ENCODE measurements at regions not wholly inside any gene's neighbourhood (a gene's known extent, or its start where the extent isn't known, plus 50 kb on each side); places are given as distances from the start of the nearest gene placed in this dataset.

- Histone ChIP-seq H3K23ac (ENCODE audit: low read depth, low read length, poor library complexity) (no peak overlapping the region), H3K4ac (ENCODE audit: low read length) (no peak overlapping the region), H3K36me3 (replicated peaks in 1 of 2; ENCODE audit: control insufficient read depth in 2 of 2, insufficient read depth in 2 of 2, low read length in 2 of 2) (no peaks in the 10 kb centered on the region), H4K91ac (ENCODE audit: low read depth, low read length, poor library complexity) (no peak overlapping the region), H3K27me3 (ENCODE audit: control insufficient read depth in 3 of 3, insufficient read depth in 3 of 3, low read depth in 1 of 3, low read length in 3 of 3) (no peaks in the 10 kb centered on the region), H3K18ac (ENCODE audit: low read length) (no peak overlapping the region), H4K8ac (ENCODE audit: low read depth, low read length) (no peak overlapping the region), H2BK120ac (ENCODE audit: low read depth, low read length) (no peak overlapping the region), H3K4me1 (ENCODE audit: control insufficient read depth in 2 of 2, insufficient read depth in 1 of 2, low read depth in 1 of 2, low read length in 2 of 2) (no peaks in the 10 kb centered on the region), H3K14ac (ENCODE audit: low read length) (no peak overlapping the region), H2AFZ (ENCODE audit: low read length) (no peak overlapping the region), H3K4me2 (ENCODE audit: insufficient read depth, low read length, poor library complexity, severe bottlenecking) (no peak overlapping the region), H3K79me1 (ENCODE audit: low read depth, low read length) (no peaks in the 10 kb centered on the region), H3K9me3 (replicated peaks in 1 of 2; ENCODE audit: control insufficient read depth in 2 of 2, insufficient read depth in 1 of 2, low read depth in 1 of 2, low read length in 2 of 2) (no peaks in the 10 kb centered on the region), H2BK12ac (ENCODE audit: low read length) (no peak overlapping the region), H2AK5ac (ENCODE audit: low read depth, low read length) (no peak overlapping the region), H3K27ac (replicated peaks; ENCODE audit: low read length) (no peak overlapping the region), H3K4me3 (ENCODE audit: low read length in 2 of 2) (no peak overlapping the region), H2BK5ac (ENCODE audit: low read length) (no peak overlapping the region), H2BK15ac (ENCODE audit: low read length) (no peak overlapping the region), H3K9ac (ENCODE audit: low read depth, low read length, poor library complexity) (no peak overlapping the region)
- no peak for DNase-seq (ENCODE audit: low spot score)
- WGBS, 2 donors (ENCODE audit: extremely low coverage in 2 of 2, insufficient read length in 2 of 2, insufficient replicate concordance in 1 of 2), result no CpG with 5 or more reads among the region's 4 CpGs
Observed at GRCh38 chr6:154583546-154584188, 73.2 kb upstream of the CNKSR3 start.

GRCh38 chr6:154590756-154591155, 80.3 kb upstream of the CNKSR3 start:
- Histone ChIP-seq H2AFZ (ENCODE audit: low read length) (no peak overlapping the region), H3K4me3 (ENCODE audit: low read length in 2 of 2) (no peak overlapping the region), H2AK5ac (ENCODE audit: low read depth, low read length) (no peak overlapping the region), H2BK120ac (ENCODE audit: low read depth, low read length) (no peak overlapping the region), H2BK12ac (ENCODE audit: low read length) (no peak overlapping the region), H3K27me3 (ENCODE audit: control insufficient read depth in 3 of 3, insufficient read depth in 3 of 3, low read depth in 1 of 3, low read length in 3 of 3) (no peaks in the 10 kb centered on the region), H4K8ac (ENCODE audit: low read depth, low read length) (no peak overlapping the region), H4K91ac (ENCODE audit: low read depth, low read length, poor library complexity) (no peak overlapping the region), H3K79me1 (ENCODE audit: low read depth, low read length) (no peaks in the 10 kb centered on the region), H3K36me3 (replicated peaks in 1 of 2; ENCODE audit: control insufficient read depth in 2 of 2, insufficient read depth in 2 of 2, low read length in 2 of 2) (no peaks in the 10 kb centered on the region), H3K14ac (ENCODE audit: low read length) (no peak overlapping the region), H3K4ac (ENCODE audit: low read length) (no peak overlapping the region), H3K9ac (ENCODE audit: low read depth, low read length, poor library complexity) (no peak overlapping the region), H3K4me1 (ENCODE audit: control insufficient read depth in 2 of 2, insufficient read depth in 1 of 2, low read depth in 1 of 2, low read length in 2 of 2) (peaks cover 0 to 4% of the 10 kb centered on the region in 2 donors), H3K23ac (ENCODE audit: low read depth, low read length, poor library complexity) (no peak overlapping the region), H3K27ac (replicated peaks; ENCODE audit: low read length) (no peak overlapping the region), H2BK5ac (ENCODE audit: low read length) (no peak overlapping the region), H3K4me2 (ENCODE audit: insufficient read depth, low read length, poor library complexity, severe bottlenecking) (no peak overlapping the region), H3K9me3 (replicated peaks in 1 of 2; ENCODE audit: control insufficient read depth in 2 of 2, insufficient read depth in 1 of 2, low read depth in 1 of 2, low read length in 2 of 2) (no peaks in the 10 kb centered on the region), H2BK15ac (ENCODE audit: low read length) (no peak overlapping the region), H3K18ac (ENCODE audit: low read length) (no peak overlapping the region)
- DNase-seq (ENCODE audit: low spot score), result no peak
- no CpG with 5 or more reads among the region's 4 CpGs for WGBS, 2 donors (ENCODE audit: extremely low coverage in 2 of 2, insufficient read length in 2 of 2, insufficient replicate concordance in 1 of 2)

GRCh38 chr6:154591234-154591633, 80.7 kb upstream of the CNKSR3 start:
- H3K27me3 ChIP-seq (ENCODE audit: control insufficient read depth in 3 of 3, insufficient read depth in 3 of 3, low read depth in 1 of 3, low read length in 3 of 3), result no peaks in the 10 kb centered on the region
- H2BK15ac ChIP-seq (ENCODE audit: low read length), result no peak overlapping the region
- peaks cover 0 to 7% of the 10 kb centered on the region in 2 donors for H3K4me1 ChIP-seq (ENCODE audit: control insufficient read depth in 2 of 2, insufficient read depth in 1 of 2, low read depth in 1 of 2, low read length in 2 of 2)
- no peak overlapping the region for H3K23ac ChIP-seq (ENCODE audit: low read depth, low read length, poor library complexity)
- H4K91ac ChIP-seq (ENCODE audit: low read depth, low read length, poor library complexity), result no peak overlapping the region
- H3K36me3 ChIP-seq (replicated peaks in 1 of 2; ENCODE audit: control insufficient read depth in 2 of 2, insufficient read depth in 2 of 2, low read length in 2 of 2), result no peaks in the 10 kb centered on the region
- no peak overlapping the region for H2BK5ac ChIP-seq (ENCODE audit: low read length)
- no peak overlapping the region for H3K14ac ChIP-seq (ENCODE audit: low read length)
- no peak overlapping the region for H2BK12ac ChIP-seq (ENCODE audit: low read length)
- no peak overlapping the region for H3K4ac ChIP-seq (ENCODE audit: low read length)
- no peak overlapping the region for H2AFZ ChIP-seq (ENCODE audit: low read length)
- no peak overlapping the region for H2BK120ac ChIP-seq (ENCODE audit: low read depth, low read length)
- no peak overlapping the region for H3K4me2 ChIP-seq (ENCODE audit: insufficient read depth, low read length, poor library complexity, severe bottlenecking)
- no peak overlapping the region for H3K4me3 ChIP-seq (ENCODE audit: low read length in 2 of 2)
- H3K9me3 ChIP-seq (replicated peaks in 1 of 2; ENCODE audit: control insufficient read depth in 2 of 2, insufficient read depth in 1 of 2, low read depth in 1 of 2, low read length in 2 of 2), result no peaks in the 10 kb centered on the region
- no peak overlapping the region for H2AK5ac ChIP-seq (ENCODE audit: low read depth, low read length)
- no peak overlapping the region for H4K8ac ChIP-seq (ENCODE audit: low read depth, low read length)
- no peak overlapping the region for H3K27ac ChIP-seq (replicated peaks; ENCODE audit: low read length)
- H3K9ac ChIP-seq (ENCODE audit: low read depth, low read length, poor library complexity), result no peak overlapping the region
- no peak for DNase-seq (ENCODE audit: low spot score)
- H3K79me1 ChIP-seq (ENCODE audit: low read depth, low read length), result no peaks in the 10 kb centered on the region
- no peak overlapping the region for H3K18ac ChIP-seq (ENCODE audit: low read length)
- WGBS, 2 donors (ENCODE audit: extremely low coverage in 2 of 2, insufficient read length in 2 of 2, insufficient replicate concordance in 1 of 2), result no CpG with 5 or more reads among the region's 1 CpG

GRCh38 chr6:154592199-154592860, 81.8 kb upstream of the CNKSR3 start:
- no peak overlapping the region for H3K4me3 ChIP-seq (ENCODE audit: low read length in 2 of 2)
- H3K4me1 ChIP-seq (ENCODE audit: control insufficient read depth in 2 of 2, insufficient read depth in 1 of 2, low read depth in 1 of 2, low read length in 2 of 2), result peaks cover 0 to 13% of the 10 kb centered on the region in 2 donors
- no peaks in the 10 kb centered on the region for H3K79me1 ChIP-seq (ENCODE audit: low read depth, low read length)
- no peak overlapping the region for H3K9ac ChIP-seq (ENCODE audit: low read depth, low read length, poor library complexity)
- H3K36me3 ChIP-seq (replicated peaks in 1 of 2; ENCODE audit: control insufficient read depth in 2 of 2, insufficient read depth in 2 of 2, low read length in 2 of 2), result no peaks in the 10 kb centered on the region
- no peak overlapping the region for H4K91ac ChIP-seq (ENCODE audit: low read depth, low read length, poor library complexity)
- no peak overlapping the region for H2BK12ac ChIP-seq (ENCODE audit: low read length)
- H4K8ac ChIP-seq (ENCODE audit: low read depth, low read length), result no peak overlapping the region
- no peak overlapping the region for H3K14ac ChIP-seq (ENCODE audit: low read length)
- no peak overlapping the region for H3K4me2 ChIP-seq (ENCODE audit: insufficient read depth, low read length, poor library complexity, severe bottlenecking)
- H3K18ac ChIP-seq (ENCODE audit: low read length), result no peak overlapping the region
- no peak overlapping the region for H3K27ac ChIP-seq (replicated peaks; ENCODE audit: low read length)
- no peaks in the 10 kb centered on the region for H3K27me3 ChIP-seq (ENCODE audit: control insufficient read depth in 3 of 3, insufficient read depth in 3 of 3, low read depth in 1 of 3, low read length in 3 of 3)
- H2BK120ac ChIP-seq (ENCODE audit: low read depth, low read length), result no peak overlapping the region
- no peak overlapping the region for H2AFZ ChIP-seq (ENCODE audit: low read length)
- H3K9me3 ChIP-seq (replicated peaks in 1 of 2; ENCODE audit: control insufficient read depth in 2 of 2, insufficient read depth in 1 of 2, low read depth in 1 of 2, low read length in 2 of 2), result no peaks in the 10 kb centered on the region
- no CpG with 5 or more reads among the region's 10 CpGs for WGBS, 2 donors (ENCODE audit: extremely low coverage in 2 of 2, insufficient read length in 2 of 2, insufficient replicate concordance in 1 of 2)
- DNase-seq (ENCODE audit: low spot score), result no peak
- no peak overlapping the region for H2BK5ac ChIP-seq (ENCODE audit: low read length)
- no peak overlapping the region for H3K23ac ChIP-seq (ENCODE audit: low read depth, low read length, poor library complexity)
- H2BK15ac ChIP-seq (ENCODE audit: low read length), result no peak overlapping the region
- H3K4ac ChIP-seq (ENCODE audit: low read length), result no peak overlapping the region
- no peak overlapping the region for H2AK5ac ChIP-seq (ENCODE audit: low read depth, low read length)
